ENCODE measurements at regions not wholly inside any gene's neighbourhood (a gene's known extent, or its start where the extent isn't known, plus 50 kb on each side); places are given as distances from the start of the nearest gene placed in this dataset.

GRCh38 chrX:147679356-147680005 lies 232.2 kb upstream of the FMR1 start:
- H3K27me3 ChIP-seq: no peaks in the 10 kb centered on the region
- intact Hi-C loops (cut with DNase I; ENCODE audit: low total_unique reads): no loop called here
- H3K4me3 ChIP-seq: no peak overlapping the region
- no peaks in the 10 kb centered on the region for H3K36me3 ChIP-seq
- H3K4me1 ChIP-seq: no peaks in the 10 kb centered on the region
- TF ChIP-seq CTCF (IDR thresholded peaks at IDR 0.05): no peak
- no peak for TF ChIP-seq POLR2A (IDR thresholded peaks at IDR 0.05)
- DNase-seq: no peak
- H3K27ac ChIP-seq: no peak overlapping the region
- no peaks in the 10 kb centered on the region for H3K9me3 ChIP-seq

- no peak for TF ChIP-seq CTCF (IDR thresholded peaks at IDR 0.05)
- TF ChIP-seq POLR2A (IDR thresholded peaks at IDR 0.05): no peak
- intact Hi-C loops (cut with DNase I; ENCODE audit: low total_unique reads): no loop called here
- no peaks in the 10 kb centered on the region for H3K36me3 ChIP-seq
- no peak for DNase-seq
- no peaks in the 10 kb centered on the region for H3K27me3 ChIP-seq
- H3K27ac ChIP-seq: no peak overlapping the region
- H3K4me1 ChIP-seq: no peaks in the 10 kb centered on the region
- no peak overlapping the region for H3K4me3 ChIP-seq
- H3K9me3 ChIP-seq: no peaks in the 10 kb centered on the region
Observed at GRCh38 chrX:147680251-147680650, 231.5 kb upstream of the FMR1 start.

GRCh38 chrX:147693511-147693910 lies 218.2 kb upstream of the FMR1 start:
- intact Hi-C loops (cut with DNase I; ENCODE audit: low total_unique reads): no loop called here
- no peaks in the 10 kb centered on the region for H3K36me3 ChIP-seq
- TF ChIP-seq POLR2A (IDR thresholded peaks at IDR 0.05) (no peak), CTCF (IDR thresholded peaks at IDR 0.05) (no peak)
- no peaks in the 10 kb centered on the region for H3K9me3 ChIP-seq
- no peak overlapping the region for H3K27ac ChIP-seq
- no peak for DNase-seq
- H3K4me3 ChIP-seq: no peak overlapping the region
- H3K4me1 ChIP-seq: no peaks in the 10 kb centered on the region
- no peaks in the 10 kb centered on the region for H3K27me3 ChIP-seq

GRCh38 chrX:147699061-147699460 lies 212.7 kb upstream of the FMR1 start:
- H3K9me3 ChIP-seq: no peaks in the 10 kb centered on the region
- no peak for DNase-seq
- H3K27me3 ChIP-seq: no peaks in the 10 kb centered on the region
- intact Hi-C loops (cut with DNase I; ENCODE audit: low total_unique reads): no loop called here
- H3K4me3 ChIP-seq: no peak overlapping the region
- H3K4me1 ChIP-seq: no peaks in the 10 kb centered on the region
- TF ChIP-seq CTCF (IDR thresholded peaks at IDR 0.05) (no peak), POLR2A (IDR thresholded peaks at IDR 0.05) (no peak)
- H3K36me3 ChIP-seq: no peaks in the 10 kb centered on the region
- H3K27ac ChIP-seq: no peak overlapping the region

- Histone ChIP-seq H3K27ac (no peak overlapping the region), H3K9me3 (no peaks in the 10 kb centered on the region), H3K4me1 (no peaks in the 10 kb centered on the region), H3K4me3 (no peak overlapping the region), H3K27me3 (no peaks in the 10 kb centered on the region), H3K36me3 (no peaks in the 10 kb centered on the region)
- intact Hi-C loops (cut with DNase I; ENCODE audit: low total_unique reads): no loop called here
- DNase-seq: no peak
- TF ChIP-seq POLR2A (IDR thresholded peaks at IDR 0.05) (no peak), CTCF (IDR thresholded peaks at IDR 0.05) (no peak)
Observed at GRCh38 chrX:147710301-147710700, 201.4 kb upstream of the FMR1 start.

Data from uterus (tissue), 3 donors.